ENCODE measurements at regions not wholly inside any gene's neighbourhood (a gene's known extent, or its start where the extent isn't known, plus 50 kb on each side); places are given as distances from the start of the nearest gene placed in this dataset.

- TF ChIP-seq CTCF (conservative IDR thresholded peaks at IDR 0.05; ENCODE audit: low read depth in 2 of 2) = no peak
- no peak for TF ChIP-seq REST (IDR thresholded peaks at IDR 0.05; ENCODE audit: unreplicated experiment)
- no peak for TF ChIP-seq ETS1 (IDR thresholded peaks at IDR 0.05)
- TF ChIP-seq JUNB (IDR thresholded peaks at IDR 0.05; ENCODE audit: unreplicated experiment) = no peak
- TF ChIP-seq EZH2phosphoT487 (IDR thresholded peaks at IDR 0.05; ENCODE audit: unreplicated experiment) = no peak
- TF ChIP-seq EZH2 (IDR thresholded peaks at IDR 0.05; ENCODE audit: low read depth, unreplicated experiment) = no peak
- TF ChIP-seq POLR2AphosphoS5 (IDR thresholded peaks at IDR 0.05; ENCODE audit: low read depth) = no peak
- no peak for TF ChIP-seq CREB1 (CRISPR knock-in tag; IDR thresholded peaks at IDR 0.05; ENCODE audit: low read depth)
- no peak for TF ChIP-seq NANOG (IDR thresholded peaks at IDR 0.05; ENCODE audit: borderline replicate concordance)
- TF ChIP-seq ZNF331 (CRISPR knock-in tag; IDR thresholded peaks at IDR 0.05; ENCODE audit: low read depth) = no peak
Observed at GRCh38 chr14:105937253-105938054, 411.1 kb downstream of the TMEM121 start.
